ENCODE measurements at regions not wholly inside any gene's neighbourhood (a gene's known extent, or its start where the extent isn't known, plus 50 kb on each side); places are given as distances from the start of the nearest gene placed in this dataset.

DNA sequence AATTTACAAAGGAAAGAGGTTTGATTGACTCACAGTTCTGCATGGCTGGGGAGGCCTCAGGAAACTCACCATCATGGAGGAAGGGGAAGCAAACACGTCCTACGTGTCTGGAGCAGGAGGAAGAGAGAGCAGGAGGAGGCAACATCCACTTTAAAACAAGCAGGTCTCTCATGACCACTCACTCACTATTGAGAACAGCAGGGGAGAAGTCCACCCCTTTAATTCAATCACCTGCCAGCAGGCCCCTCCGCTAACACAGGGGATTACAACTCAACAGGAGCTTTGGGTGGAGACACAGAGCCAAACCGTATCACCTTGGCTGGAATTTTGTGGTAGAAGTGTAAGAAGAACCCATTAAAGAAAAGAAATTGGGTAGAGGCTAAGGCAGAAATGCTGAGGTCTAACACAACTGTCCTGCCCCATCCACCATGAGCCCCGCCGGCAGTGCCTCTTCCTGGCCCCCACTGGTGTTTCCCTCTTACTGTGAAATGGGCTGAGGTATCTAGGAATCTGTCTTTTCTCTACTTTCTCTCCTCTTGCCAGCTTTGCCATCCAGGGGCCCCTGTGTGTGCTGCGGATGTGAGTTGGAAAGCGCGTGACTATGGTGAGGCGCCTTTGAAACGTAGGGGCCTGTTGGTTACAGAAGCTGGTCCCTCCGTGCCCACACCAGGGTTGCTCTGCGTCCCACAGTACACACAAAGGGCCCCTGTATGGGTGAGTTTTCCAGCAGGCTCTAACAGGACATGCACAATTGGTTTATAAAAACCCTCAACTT lies 108.0 kb upstream of the TMEM132D start:
- ATAC-seq (no peak), DNase-seq (no peak)
- TF ChIP-seq, protein P1, sequence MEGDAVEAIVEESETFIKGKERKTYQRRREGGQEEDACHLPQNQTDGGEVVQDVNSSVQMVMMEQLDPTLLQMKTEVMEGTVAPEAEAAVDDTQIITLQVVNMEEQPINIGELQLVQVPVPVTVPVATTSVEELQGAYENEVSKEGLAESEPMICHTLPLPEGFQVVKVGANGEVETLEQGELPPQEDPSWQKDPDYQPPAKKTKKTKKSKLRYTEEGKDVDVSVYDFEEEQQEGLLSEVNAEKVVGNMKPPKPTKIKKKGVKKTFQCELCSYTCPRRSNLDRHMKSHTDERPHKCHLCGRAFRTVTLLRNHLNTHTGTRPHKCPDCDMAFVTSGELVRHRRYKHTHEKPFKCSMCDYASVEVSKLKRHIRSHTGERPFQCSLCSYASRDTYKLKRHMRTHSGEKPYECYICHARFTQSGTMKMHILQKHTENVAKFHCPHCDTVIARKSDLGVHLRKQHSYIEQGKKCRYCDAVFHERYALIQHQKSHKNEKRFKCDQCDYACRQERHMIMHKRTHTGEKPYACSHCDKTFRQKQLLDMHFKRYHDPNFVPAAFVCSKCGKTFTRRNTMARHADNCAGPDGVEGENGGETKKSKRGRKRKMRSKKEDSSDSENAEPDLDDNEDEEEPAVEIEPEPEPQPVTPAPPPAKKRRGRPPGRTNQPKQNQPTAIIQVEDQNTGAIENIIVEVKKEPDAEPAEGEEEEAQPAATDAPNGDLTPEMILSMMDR (IDR thresholded peaks at IDR 0.05) = no peak
- no peak overlapping the region for H3K27ac ChIP-seq
- no peaks in the 10 kb centered on the region for H3K9me3 ChIP-seq
- no peaks in the 10 kb centered on the region for H3K36me3 ChIP-seq
- peaks cover 48% of the 10 kb centered on the region for H3K27me3 ChIP-seq
- intact Hi-C loops (cut with DNase I) = no loop called here
- H3K4me1 ChIP-seq = no peaks in the 10 kb centered on the region
- no peak overlapping the region for H3K4me3 ChIP-seq

- no peak overlapping the region for H3K27ac ChIP-seq
- H3K4me1 ChIP-seq = no peaks in the 10 kb centered on the region
- intact Hi-C loops (cut with DNase I) = no loop called here
- ATAC-seq = peak; percentile 78
- peaks cover 52% of the 10 kb centered on the region for H3K27me3 ChIP-seq
- TF ChIP-seq, protein P1 (IDR thresholded peaks at IDR 0.05) = peak; percentile 64
- DNase-seq = peak; percentile 70
- no peak overlapping the region for H3K4me3 ChIP-seq
- H3K36me3 ChIP-seq = no peaks in the 10 kb centered on the region
- H3K9me3 ChIP-seq = no peaks in the 10 kb centered on the region
Observed at GRCh38 chr12:130013771-130014484, 110.1 kb upstream of the TMEM132D start.

- no peak for DNase-seq
- H3K27ac ChIP-seq = no peak overlapping the region
- no peaks in the 10 kb centered on the region for H3K36me3 ChIP-seq
- TF ChIP-seq, protein P1 (IDR thresholded peaks at IDR 0.05) = no peak
- H3K4me3 ChIP-seq = no peak overlapping the region
- intact Hi-C loops (cut with DNase I) = no loop called here
- no peak for ATAC-seq
- no peaks in the 10 kb centered on the region for H3K4me1 ChIP-seq
- H3K9me3 ChIP-seq = no peaks in the 10 kb centered on the region
- peaks cover 52% of the 10 kb centered on the region for H3K27me3 ChIP-seq
Observed at GRCh38 chr12:130014485-130014807, 110.6 kb upstream of the TMEM132D start.

GRCh38 chr12:130016194-130016593 lies 112.4 kb upstream of the TMEM132D start:
- intact Hi-C loops (cut with DNase I) = no loop called here
- Histone ChIP-seq H3K9me3 (no peaks in the 10 kb centered on the region), H3K4me3 (no peak overlapping the region), H3K36me3 (no peaks in the 10 kb centered on the region), H3K27me3 (peaks cover 46% of the 10 kb centered on the region), H3K4me1 (no peaks in the 10 kb centered on the region), H3K27ac (no peak overlapping the region)
- TF ChIP-seq, protein P1 (IDR thresholded peaks at IDR 0.05) = no peak
- no peak for ATAC-seq
- DNase-seq = no peak

- Histone ChIP-seq H3K27ac (no peak overlapping the region), H3K27me3 (peaks cover 42% of the 10 kb centered on the region), H3K9me3 (no peaks in the 10 kb centered on the region), H3K36me3 (no peaks in the 10 kb centered on the region), H3K4me3 (no peak overlapping the region), H3K4me1 (no peaks in the 10 kb centered on the region)
- DNase-seq (no peak), ATAC-seq (no peak)
- TF ChIP-seq, protein P1 (IDR thresholded peaks at IDR 0.05) = no peak
- intact Hi-C loops (cut with DNase I) = no loop called here
Observed at GRCh38 chr12:130016986-130017385, 113.2 kb upstream of the TMEM132D start.

All from upper lobe of right lung (tissue), 1 donor.